ENCODE measurements at regions not wholly inside any gene's neighbourhood (a gene's known extent, or its start where the extent isn't known, plus 50 kb on each side); places are given as distances from the start of the nearest gene placed in this dataset.

DNA sequence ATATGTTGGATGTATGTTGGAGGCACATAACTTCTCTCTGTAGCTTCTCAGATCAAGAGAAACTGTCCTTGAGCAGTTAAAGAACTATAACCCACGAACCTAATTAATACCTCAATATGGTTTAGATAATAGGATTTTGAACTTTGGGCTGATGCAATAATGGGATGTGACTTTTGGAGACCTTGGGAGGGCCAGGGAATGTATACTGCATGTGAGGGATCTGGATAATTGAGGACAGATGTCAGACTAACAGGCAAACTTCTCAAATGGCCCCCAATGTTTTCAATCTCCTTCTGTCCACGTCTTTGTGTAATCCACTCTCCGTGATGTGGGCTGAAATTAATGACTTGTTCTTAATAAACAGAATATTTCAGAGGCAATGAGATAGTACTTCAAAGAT, 202.2 kb upstream of the FAT4 start:
- H3K36me3 ChIP-seq (ENCODE audit: insufficient read depth, low read length), result no peaks in the 10 kb centered on the region
- H3F3A ChIP-seq (ENCODE audit: insufficient read depth, low read length), result no peaks in the 10 kb centered on the region
- no peak overlapping the region for H3K9ac ChIP-seq (ENCODE audit: low read length)
- H3K4me3 ChIP-seq (ENCODE audit: low read depth, low read length, poor library complexity, severe bottlenecking), result no peak overlapping the region
- TF ChIP-seq, protein P1, sequence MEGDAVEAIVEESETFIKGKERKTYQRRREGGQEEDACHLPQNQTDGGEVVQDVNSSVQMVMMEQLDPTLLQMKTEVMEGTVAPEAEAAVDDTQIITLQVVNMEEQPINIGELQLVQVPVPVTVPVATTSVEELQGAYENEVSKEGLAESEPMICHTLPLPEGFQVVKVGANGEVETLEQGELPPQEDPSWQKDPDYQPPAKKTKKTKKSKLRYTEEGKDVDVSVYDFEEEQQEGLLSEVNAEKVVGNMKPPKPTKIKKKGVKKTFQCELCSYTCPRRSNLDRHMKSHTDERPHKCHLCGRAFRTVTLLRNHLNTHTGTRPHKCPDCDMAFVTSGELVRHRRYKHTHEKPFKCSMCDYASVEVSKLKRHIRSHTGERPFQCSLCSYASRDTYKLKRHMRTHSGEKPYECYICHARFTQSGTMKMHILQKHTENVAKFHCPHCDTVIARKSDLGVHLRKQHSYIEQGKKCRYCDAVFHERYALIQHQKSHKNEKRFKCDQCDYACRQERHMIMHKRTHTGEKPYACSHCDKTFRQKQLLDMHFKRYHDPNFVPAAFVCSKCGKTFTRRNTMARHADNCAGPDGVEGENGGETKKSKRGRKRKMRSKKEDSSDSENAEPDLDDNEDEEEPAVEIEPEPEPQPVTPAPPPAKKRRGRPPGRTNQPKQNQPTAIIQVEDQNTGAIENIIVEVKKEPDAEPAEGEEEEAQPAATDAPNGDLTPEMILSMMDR (IDR thresholded peaks at IDR 0.05; ENCODE audit: low read length), result no peak
- TF ChIP-seq EZH2 (IDR thresholded peaks at IDR 0.05; ENCODE audit: borderline replicate concordance, low read length), result no peak
- H3K4me1 ChIP-seq (ENCODE audit: insufficient read depth, low read length, severe bottlenecking), result no peaks in the 10 kb centered on the region
- no peak overlapping the region for H2AFZ ChIP-seq (ENCODE audit: low read length)
- H3K9me2 ChIP-seq (ENCODE audit: low read depth, low read length), result no peaks in the 10 kb centered on the region
- no peaks in the 10 kb centered on the region for H3K79me2 ChIP-seq (ENCODE audit: insufficient read depth, low read length)
- no peaks in the 10 kb centered on the region for H3K27me3 ChIP-seq (ENCODE audit: insufficient read depth, low read length)
- no peak overlapping the region for H3K4me2 ChIP-seq (ENCODE audit: low read length)
- H3K27ac ChIP-seq (ENCODE audit: low read depth, low read length, poor library complexity, severe bottlenecking), result no peak overlapping the region
- no peaks in the 10 kb centered on the region for H4K20me1 ChIP-seq (ENCODE audit: insufficient read depth, low read length)
- no peaks in the 10 kb centered on the region for H3K9me3 ChIP-seq (ENCODE audit: low read length)

DNA sequence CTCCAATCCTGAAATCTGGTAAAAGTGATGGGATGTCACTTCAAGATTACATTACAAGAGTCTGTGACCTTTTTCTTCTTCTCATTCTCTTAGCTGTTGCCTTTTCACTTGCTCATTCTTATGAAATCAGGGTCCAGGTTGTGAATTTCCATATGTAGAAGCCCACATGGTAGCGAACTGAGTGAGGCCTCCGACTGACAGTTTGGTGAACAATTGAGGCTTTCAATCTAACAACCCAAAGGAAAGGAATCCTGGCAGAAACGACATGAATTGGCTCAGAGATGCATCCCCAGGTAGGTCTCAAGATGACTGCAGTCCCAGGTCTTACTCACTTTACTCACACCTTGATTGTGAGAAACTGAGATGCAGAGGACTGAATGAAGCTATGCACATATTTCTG, 203.4 kb upstream of the FAT4 start:
- Histone ChIP-seq H3K27ac (ENCODE audit: low read depth, low read length, poor library complexity, severe bottlenecking) (no peak overlapping the region), H3F3A (ENCODE audit: insufficient read depth, low read length) (no peaks in the 10 kb centered on the region), H3K27me3 (ENCODE audit: insufficient read depth, low read length) (no peaks in the 10 kb centered on the region), H3K9ac (ENCODE audit: low read length) (no peak overlapping the region), H3K9me2 (ENCODE audit: low read depth, low read length) (no peaks in the 10 kb centered on the region), H3K4me2 (ENCODE audit: low read length) (no peak overlapping the region), H3K4me1 (ENCODE audit: insufficient read depth, low read length, severe bottlenecking) (no peaks in the 10 kb centered on the region), H3K79me2 (ENCODE audit: insufficient read depth, low read length) (no peaks in the 10 kb centered on the region), H4K20me1 (ENCODE audit: insufficient read depth, low read length) (no peaks in the 10 kb centered on the region), H3K9me3 (ENCODE audit: low read length) (no peaks in the 10 kb centered on the region), H2AFZ (ENCODE audit: low read length) (no peak overlapping the region), H3K4me3 (ENCODE audit: low read depth, low read length, poor library complexity, severe bottlenecking) (no peak overlapping the region), H3K36me3 (ENCODE audit: insufficient read depth, low read length) (no peaks in the 10 kb centered on the region)
- TF ChIP-seq EZH2 (IDR thresholded peaks at IDR 0.05; ENCODE audit: borderline replicate concordance, low read length), result no peak
- TF ChIP-seq, protein P1 (IDR thresholded peaks at IDR 0.05; ENCODE audit: low read length), result no peak

DNA sequence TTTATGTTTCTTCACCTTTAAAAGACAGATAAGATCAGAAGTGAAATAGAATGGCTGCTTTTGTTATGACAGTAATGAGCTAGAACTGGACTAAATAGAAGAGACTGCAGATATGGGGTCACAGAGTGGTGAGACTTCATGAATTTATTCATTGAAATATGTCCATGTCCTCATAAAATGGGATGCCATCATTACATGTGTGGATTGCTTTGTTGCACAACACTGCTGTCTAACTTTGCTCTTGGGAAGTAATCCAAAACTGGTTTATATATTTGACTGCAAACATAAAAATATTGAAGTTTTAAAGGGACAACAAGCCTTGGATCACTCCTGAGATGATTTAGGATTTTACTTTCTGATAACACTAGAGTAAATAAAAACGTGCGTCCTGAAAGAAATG, 209.2 kb upstream of the FAT4 start:
- H3K27ac ChIP-seq (ENCODE audit: low read depth, low read length, poor library complexity, severe bottlenecking), result no peak overlapping the region
- no peaks in the 10 kb centered on the region for H3K9me2 ChIP-seq (ENCODE audit: low read depth, low read length)
- no peaks in the 10 kb centered on the region for H3K9me3 ChIP-seq (ENCODE audit: low read length)
- no peaks in the 10 kb centered on the region for H3K36me3 ChIP-seq (ENCODE audit: insufficient read depth, low read length)
- H3K4me3 ChIP-seq (ENCODE audit: low read depth, low read length, poor library complexity, severe bottlenecking), result no peak overlapping the region
- no peak overlapping the region for H2AFZ ChIP-seq (ENCODE audit: low read length)
- H3F3A ChIP-seq (ENCODE audit: insufficient read depth, low read length), result no peaks in the 10 kb centered on the region
- H3K4me2 ChIP-seq (ENCODE audit: low read length), result no peak overlapping the region
- no peaks in the 10 kb centered on the region for H3K79me2 ChIP-seq (ENCODE audit: insufficient read depth, low read length)
- H3K4me1 ChIP-seq (ENCODE audit: insufficient read depth, low read length, severe bottlenecking), result no peaks in the 10 kb centered on the region
- no peaks in the 10 kb centered on the region for H3K27me3 ChIP-seq (ENCODE audit: insufficient read depth, low read length)
- no peak overlapping the region for H3K9ac ChIP-seq (ENCODE audit: low read length)
- TF ChIP-seq, protein P1 (IDR thresholded peaks at IDR 0.05; ENCODE audit: low read length), result no peak
- no peak for TF ChIP-seq EZH2 (IDR thresholded peaks at IDR 0.05; ENCODE audit: borderline replicate concordance, low read length)
- no peaks in the 10 kb centered on the region for H4K20me1 ChIP-seq (ENCODE audit: insufficient read depth, low read length)

Measured in OCI-LY1 (cell line).